ENCODE measurements at regions not wholly inside any gene's neighbourhood (a gene's known extent, or its start where the extent isn't known, plus 50 kb on each side); places are given as distances from the start of the nearest gene placed in this dataset.

- no peak overlapping the region for H3K27ac Mint-ChIP-seq (ENCODE audit: low read depth, unreplicated experiment)
- no peak overlapping the region for H3K4me3 Mint-ChIP-seq (ENCODE audit: unreplicated experiment)
- intact Hi-C loops (cut with micrococcal nuclease), result no loop called here
- H3K27me3 Mint-ChIP-seq (ENCODE audit: insufficient read depth, unreplicated experiment), result peaks cover 65% of the 10 kb centered on the region
- TF ChIP-seq, protein P1, sequence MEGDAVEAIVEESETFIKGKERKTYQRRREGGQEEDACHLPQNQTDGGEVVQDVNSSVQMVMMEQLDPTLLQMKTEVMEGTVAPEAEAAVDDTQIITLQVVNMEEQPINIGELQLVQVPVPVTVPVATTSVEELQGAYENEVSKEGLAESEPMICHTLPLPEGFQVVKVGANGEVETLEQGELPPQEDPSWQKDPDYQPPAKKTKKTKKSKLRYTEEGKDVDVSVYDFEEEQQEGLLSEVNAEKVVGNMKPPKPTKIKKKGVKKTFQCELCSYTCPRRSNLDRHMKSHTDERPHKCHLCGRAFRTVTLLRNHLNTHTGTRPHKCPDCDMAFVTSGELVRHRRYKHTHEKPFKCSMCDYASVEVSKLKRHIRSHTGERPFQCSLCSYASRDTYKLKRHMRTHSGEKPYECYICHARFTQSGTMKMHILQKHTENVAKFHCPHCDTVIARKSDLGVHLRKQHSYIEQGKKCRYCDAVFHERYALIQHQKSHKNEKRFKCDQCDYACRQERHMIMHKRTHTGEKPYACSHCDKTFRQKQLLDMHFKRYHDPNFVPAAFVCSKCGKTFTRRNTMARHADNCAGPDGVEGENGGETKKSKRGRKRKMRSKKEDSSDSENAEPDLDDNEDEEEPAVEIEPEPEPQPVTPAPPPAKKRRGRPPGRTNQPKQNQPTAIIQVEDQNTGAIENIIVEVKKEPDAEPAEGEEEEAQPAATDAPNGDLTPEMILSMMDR (IDR thresholded peaks at IDR 0.05; ENCODE audit: unreplicated experiment), result no peak
- no peaks in the 10 kb centered on the region for H3K9me3 Mint-ChIP-seq (ENCODE audit: unreplicated experiment)
- H3K36me3 Mint-ChIP-seq (ENCODE audit: insufficient read depth, unreplicated experiment), result no peaks in the 10 kb centered on the region
- DNase-seq (ENCODE audit: unreplicated experiment), result no peak
- ChIA-PET CTCF (interaction anchor here (0.6 to 1.1 kb wide), 2 partner anchors 13 to 63 kb away, joined by 3 read pairs; no protein-coding TSS in a partner anchor), POLR2A (no interaction called here)
- BruUV-seq (replicated peaks), result no TSS peak
- H3K4me1 Mint-ChIP-seq (ENCODE audit: insufficient read depth, unreplicated experiment), result no peaks in the 10 kb centered on the region
Measured at GRCh38 chr7:8373851-8374250, 59.6 kb upstream of the NXPH1 start.

GRCh38 chr7:8378349-8379019 is 54.9 kb upstream of the NXPH1 start:
- peaks cover 19% of the 10 kb centered on the region for H3K27me3 Mint-ChIP-seq (ENCODE audit: insufficient read depth, unreplicated experiment)
- no peak overlapping the region for H3K27ac Mint-ChIP-seq (ENCODE audit: low read depth, unreplicated experiment)
- POLR2A ChIA-PET, result interaction anchor here (0.7 kb wide), 1 partner anchor 15 kb away, joined by 3 read pairs; no protein-coding TSS in a partner anchor
- no peaks in the 10 kb centered on the region for H3K9me3 Mint-ChIP-seq (ENCODE audit: unreplicated experiment)
- TF ChIP-seq, protein P1 (IDR thresholded peaks at IDR 0.05; ENCODE audit: unreplicated experiment), result no peak
- no peak overlapping the region for H3K4me3 Mint-ChIP-seq (ENCODE audit: unreplicated experiment)
- H3K4me1 Mint-ChIP-seq (ENCODE audit: insufficient read depth, unreplicated experiment), result no peaks in the 10 kb centered on the region
- no peak for DNase-seq (ENCODE audit: unreplicated experiment)
- intact Hi-C loops (cut with micrococcal nuclease), result no loop called here
- no TSS peak for BruUV-seq (replicated peaks)
- CTCF ChIA-PET, result no interaction called here
- H3K36me3 Mint-ChIP-seq (ENCODE audit: insufficient read depth, unreplicated experiment), result no peaks in the 10 kb centered on the region

- intact Hi-C loops (cut with micrococcal nuclease), result no loop called here
- TF ChIP-seq, protein P1 (IDR thresholded peaks at IDR 0.05; ENCODE audit: unreplicated experiment), result no peak
- H3K27me3 Mint-ChIP-seq (ENCODE audit: insufficient read depth, unreplicated experiment), result peaks cover 15% of the 10 kb centered on the region
- H3K4me1 Mint-ChIP-seq (ENCODE audit: insufficient read depth, unreplicated experiment), result no peaks in the 10 kb centered on the region
- H3K4me3 Mint-ChIP-seq (ENCODE audit: unreplicated experiment), result no peak overlapping the region
- no peaks in the 10 kb centered on the region for H3K36me3 Mint-ChIP-seq (ENCODE audit: insufficient read depth, unreplicated experiment)
- CTCF ChIA-PET, result no interaction called here
- POLR2A ChIA-PET, result interaction anchor here (0.6 kb wide), 1 partner anchor 293 kb away, joined by 4 read pairs; no protein-coding TSS in a partner anchor
- DNase-seq (ENCODE audit: unreplicated experiment), result no peak
- no TSS peak for BruUV-seq (replicated peaks)
- H3K9me3 Mint-ChIP-seq (ENCODE audit: unreplicated experiment), result no peaks in the 10 kb centered on the region
- no peak overlapping the region for H3K27ac Mint-ChIP-seq (ENCODE audit: low read depth, unreplicated experiment)
Measured at GRCh38 chr7:8379264-8379663, 54.1 kb upstream of the NXPH1 start.

DNA sequence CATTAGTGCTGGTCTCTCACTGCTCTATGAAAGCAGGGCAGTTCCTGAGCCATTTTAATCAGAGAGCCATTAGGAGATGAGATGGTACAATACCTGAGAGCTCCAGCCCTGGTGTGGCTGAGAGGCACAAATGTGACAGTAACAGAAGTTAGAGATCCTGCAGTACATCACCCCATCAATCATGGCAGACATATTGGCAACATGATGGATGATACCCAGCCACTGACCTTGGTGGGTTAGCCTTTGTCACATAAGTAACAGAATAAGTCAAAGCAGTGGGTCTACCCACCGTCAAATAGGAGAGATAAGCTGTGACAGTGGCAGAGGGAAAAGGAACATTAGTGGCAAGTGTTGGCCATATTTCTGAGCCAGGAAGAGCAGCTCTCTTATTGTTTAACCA is 53.3 kb upstream of the NXPH1 start:
- CTCF ChIA-PET, result no interaction called here
- DNase-seq (ENCODE audit: unreplicated experiment), result no peak
- Mint-ChIP-seq H3K27me3 (ENCODE audit: insufficient read depth, unreplicated experiment) (peaks cover 10% of the 10 kb centered on the region), H3K4me1 (ENCODE audit: insufficient read depth, unreplicated experiment) (no peaks in the 10 kb centered on the region), H3K27ac (ENCODE audit: low read depth, unreplicated experiment) (no peak overlapping the region), H3K36me3 (ENCODE audit: insufficient read depth, unreplicated experiment) (no peaks in the 10 kb centered on the region), H3K4me3 (ENCODE audit: unreplicated experiment) (no peak overlapping the region), H3K9me3 (ENCODE audit: unreplicated experiment) (no peaks in the 10 kb centered on the region)
- no TSS peak for BruUV-seq (replicated peaks)
- intact Hi-C loops (cut with micrococcal nuclease), result no loop called here
- POLR2A ChIA-PET, result no interaction called here
- TF ChIP-seq, protein P1 (IDR thresholded peaks at IDR 0.05; ENCODE audit: unreplicated experiment), result no peak
